GM06990 (cell line): ENCODE measurements at regions not wholly inside any gene's neighbourhood (a gene's known extent, or its start where the extent isn't known, plus 50 kb on each side); places are given as distances from the start of the nearest gene placed in this dataset.
"Not testable (repeated sequence)": the region's sequence is repeated elsewhere in the genome, so short reads cannot be mapped to it uniquely, and the experiment has no call there.

Experiments
- DNase-seq: peaks from one replicate; pipeline ENCODE4 v3.0.0-alpha.2; 2011; ENCODE audit not compliant: insufficient read length; ENCODE audit errors: extremely low read depth
- H3K27me3 ChIP-seq: replicated peaks from 2 replicates; pipeline ENCODE4 v1.6.0; 2011; ENCODE audit warnings: low read length; ENCODE audit not compliant: control insufficient read depth, insufficient read depth
- H3K36me3 ChIP-seq: 2 replicates; pipeline ENCODE4 v1.5.1; 2011; ENCODE audit warnings: low read length; ENCODE audit not compliant: control insufficient read depth, insufficient read depth
- H3K4me3 ChIP-seq: replicated peaks from 2 replicates; pipeline ENCODE4 v1.5.1; 2011; ENCODE audit warnings: low read depth, mild to moderate bottlenecking, control low read depth, low read length
- TF ChIP-seq, protein P1 (sequence below): IDR thresholded peaks from 2 replicates; pipeline ENCODE4 v1.5.1; 2011; ENCODE audit warnings: low read length, control low read depth, mild to moderate bottlenecking, inconsistent platforms; ENCODE audit not compliant: insufficient read depth, poor library complexity, severe bottlenecking

DNA sequence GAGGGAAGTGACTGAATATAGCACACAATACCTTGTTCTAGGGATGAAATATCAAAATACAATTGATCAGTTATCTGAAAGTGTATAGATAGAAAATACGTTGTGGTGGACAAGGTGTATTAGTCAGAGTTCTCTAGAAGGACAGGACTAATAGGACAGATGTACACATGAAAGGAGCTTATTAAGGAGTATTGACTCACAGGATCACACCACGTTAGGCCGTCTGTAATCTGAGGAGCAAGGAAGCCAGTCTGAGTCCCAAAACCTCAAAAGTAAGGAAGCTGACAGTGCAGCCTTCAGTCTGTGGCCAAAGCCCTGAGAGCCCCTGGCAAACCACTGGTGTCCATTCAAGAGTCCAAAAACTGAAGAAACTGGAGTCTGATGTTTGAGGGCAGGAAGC, 406.1 kb downstream of the MDFIC start:
- DNase-seq, result no peak
- TF ChIP-seq, protein P1, sequence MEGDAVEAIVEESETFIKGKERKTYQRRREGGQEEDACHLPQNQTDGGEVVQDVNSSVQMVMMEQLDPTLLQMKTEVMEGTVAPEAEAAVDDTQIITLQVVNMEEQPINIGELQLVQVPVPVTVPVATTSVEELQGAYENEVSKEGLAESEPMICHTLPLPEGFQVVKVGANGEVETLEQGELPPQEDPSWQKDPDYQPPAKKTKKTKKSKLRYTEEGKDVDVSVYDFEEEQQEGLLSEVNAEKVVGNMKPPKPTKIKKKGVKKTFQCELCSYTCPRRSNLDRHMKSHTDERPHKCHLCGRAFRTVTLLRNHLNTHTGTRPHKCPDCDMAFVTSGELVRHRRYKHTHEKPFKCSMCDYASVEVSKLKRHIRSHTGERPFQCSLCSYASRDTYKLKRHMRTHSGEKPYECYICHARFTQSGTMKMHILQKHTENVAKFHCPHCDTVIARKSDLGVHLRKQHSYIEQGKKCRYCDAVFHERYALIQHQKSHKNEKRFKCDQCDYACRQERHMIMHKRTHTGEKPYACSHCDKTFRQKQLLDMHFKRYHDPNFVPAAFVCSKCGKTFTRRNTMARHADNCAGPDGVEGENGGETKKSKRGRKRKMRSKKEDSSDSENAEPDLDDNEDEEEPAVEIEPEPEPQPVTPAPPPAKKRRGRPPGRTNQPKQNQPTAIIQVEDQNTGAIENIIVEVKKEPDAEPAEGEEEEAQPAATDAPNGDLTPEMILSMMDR, result no peak
- no peak overlapping the region for H3K4me3 ChIP-seq
- no peaks in the 10 kb centered on the region for H3K36me3 ChIP-seq
- H3K27me3 ChIP-seq, result no peaks in the 10 kb centered on the region

DNA sequence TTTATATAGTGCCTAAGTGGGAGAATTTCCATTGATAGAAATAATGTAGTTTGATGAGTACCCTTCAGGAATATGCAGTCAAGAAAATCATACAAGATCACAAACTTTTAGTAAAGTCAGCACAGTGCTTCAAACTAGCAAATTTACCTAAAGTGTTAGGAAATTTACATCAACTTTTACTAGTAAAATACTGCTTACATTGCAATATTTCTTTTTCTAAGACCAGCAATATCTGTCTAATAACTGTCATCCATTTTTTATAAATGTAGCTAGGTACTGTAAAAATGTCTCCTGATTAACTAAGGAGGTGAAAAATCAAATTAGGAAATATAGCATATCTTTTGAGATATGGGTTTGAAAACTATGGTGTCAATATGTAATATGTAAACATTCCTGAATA, 405.4 kb downstream of the MDFIC start:
- H3K27me3 ChIP-seq, result no peaks in the 10 kb centered on the region
- no peak for DNase-seq
- TF ChIP-seq, protein P1, result no peak

DNA sequence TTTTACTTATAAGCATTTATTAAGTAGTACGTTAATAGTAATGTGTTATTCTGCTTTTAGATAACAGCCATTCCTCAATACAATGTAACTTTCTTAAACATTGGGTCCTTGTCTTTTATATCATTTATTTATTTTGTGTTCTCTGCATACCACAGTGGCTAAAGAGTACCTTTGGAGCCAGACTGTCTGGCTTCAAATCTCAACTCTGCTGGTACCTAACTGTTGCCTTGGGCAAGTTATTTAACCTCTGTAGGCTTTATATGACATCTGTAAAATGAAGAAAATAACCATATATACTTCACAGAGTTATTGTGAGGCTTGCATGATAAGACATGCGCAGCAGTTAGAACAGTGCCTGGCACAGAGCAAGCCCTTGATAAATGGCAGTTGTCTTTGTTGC, 397.6 kb downstream of the MDFIC start:
- no peak for DNase-seq
- TF ChIP-seq, protein P1, result no peak
- Histone ChIP-seq H3K4me3 (no peak overlapping the region), H3K27me3 (no peaks in the 10 kb centered on the region), H3K36me3 (no peaks in the 10 kb centered on the region)

More for the DNA sequence above, 405.4 kb downstream of the MDFIC start:
- no peaks in the 10 kb centered on the region for H3K36me3 ChIP-seq
- no peak overlapping the region for H3K4me3 ChIP-seq

GRCh38 chr7:115310316-115310715, 388.4 kb downstream of the MDFIC start:
- H3K27me3 ChIP-seq, DNase-seq, H3K4me3 ChIP-seq, H3K36me3 ChIP-seq: not testable (repeated sequence)

DNA sequence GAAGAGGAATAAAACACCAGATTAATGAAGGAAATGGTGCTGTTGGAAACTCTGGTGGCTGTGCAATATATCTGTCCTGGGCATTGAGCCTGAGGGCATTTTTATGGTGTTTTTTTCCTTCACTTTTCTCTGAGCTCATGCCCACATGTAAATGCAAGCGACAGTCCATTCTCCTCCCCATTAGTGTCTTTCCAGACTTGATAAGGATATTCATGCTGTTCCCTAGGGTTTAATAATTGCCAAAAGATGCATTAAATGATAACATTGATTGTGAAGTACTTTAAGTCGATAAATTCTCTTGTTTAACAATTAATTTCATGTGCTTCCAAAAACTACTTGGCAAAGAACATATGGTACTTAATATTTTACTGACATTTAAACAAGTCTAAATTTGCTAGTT, 384.7 kb downstream of the MDFIC start:
- no peaks in the 10 kb centered on the region for H3K36me3 ChIP-seq
- H3K27me3 ChIP-seq, result no peaks in the 10 kb centered on the region
- no peak overlapping the region for H3K4me3 ChIP-seq
- no peak for DNase-seq
- TF ChIP-seq, protein P1, result no peak

- Histone ChIP-seq H3K4me3 (no peak overlapping the region), H3K27me3 (no peaks in the 10 kb centered on the region), H3K36me3 (no peaks in the 10 kb centered on the region)
- DNase-seq, result no peak
- TF ChIP-seq, protein P1, result no peak
Measured at GRCh38 chr7:115300231-115300870, 378.5 kb downstream of the MDFIC start.
